ES-I3 (cell line): ENCODE measurements at regions not wholly inside any gene's neighbourhood (a gene's known extent, or its start where the extent isn't known, plus 50 kb on each side); places are given as distances from the start of the nearest gene placed in this dataset.
"Not testable (repeated sequence)": the region's sequence is repeated elsewhere in the genome, so short reads cannot be mapped to it uniquely, and the experiment has no call there.

ENCODE experiments used
- H3K36me3 ChIP-seq: 2 replicates; pipeline ENCODE4 v1.6.1; 2013; ENCODE audit warnings: mild to moderate bottlenecking, low read length, control low read depth, moderate library complexity; ENCODE audit not compliant: insufficient read depth
- H3K4me1 ChIP-seq: 2 replicates; pipeline ENCODE4 v1.6.1; 2013; ENCODE audit warnings: mild to moderate bottlenecking, control low read depth, low read length; ENCODE audit not compliant: insufficient read depth
- H3K9ac ChIP-seq: 2 replicates; pipeline ENCODE4 v1.6.1; 2013; ENCODE audit warnings: low read depth, mild to moderate bottlenecking, low read length, moderate library complexity
- H3K9me3 ChIP-seq: 2 replicates; pipeline ENCODE4 v1.6.1; 2013; ENCODE audit warnings: mild to moderate bottlenecking, low read length, moderate library complexity; ENCODE audit not compliant: control insufficient read depth, insufficient read depth

GRCh38 chr3:118781839-118782238, 252.8 kb downstream of the IGSF11 start:
- Histone ChIP-seq H3K4me1 (no peaks in the 10 kb centered on the region), H3K36me3 (no peaks in the 10 kb centered on the region), H3K9me3 (no peaks in the 10 kb centered on the region), H3K9ac (no peak overlapping the region)

- H3K9ac ChIP-seq, result no peak overlapping the region
- no peaks in the 10 kb centered on the region for H3K4me1 ChIP-seq
- no peaks in the 10 kb centered on the region for H3K9me3 ChIP-seq
- no peaks in the 10 kb centered on the region for H3K36me3 ChIP-seq
These were observed 251.9 kb downstream of the IGSF11 start for GRCh38 chr3:118782755-118783202.

- no peaks in the 10 kb centered on the region for H3K36me3 ChIP-seq
- no peaks in the 10 kb centered on the region for H3K4me1 ChIP-seq
- H3K9ac ChIP-seq, result no peak overlapping the region
- H3K9me3 ChIP-seq, result no peaks in the 10 kb centered on the region
These were observed 249.2 kb downstream of the IGSF11 start for GRCh38 chr3:118785415-118785814.

GRCh38 chr3:118791246-118791645, 243.4 kb downstream of the IGSF11 start:
- Histone ChIP-seq H3K4me1 (no peaks in the 10 kb centered on the region; the same call in 1 of the 2 replicates), H3K9me3 (no peaks in the 10 kb centered on the region), H3K9ac (no peak overlapping the region), H3K36me3 (no peaks in the 10 kb centered on the region)

GRCh38 chr3:118792191-118792590, 242.5 kb downstream of the IGSF11 start:
- Histone ChIP-seq H3K4me1 (no peaks in the 10 kb centered on the region; the same call in 1 of the 2 replicates), H3K36me3 (no peaks in the 10 kb centered on the region), H3K9me3 (no peaks in the 10 kb centered on the region), H3K9ac (no peak overlapping the region)

GRCh38 chr3:118793176-118793575, 241.5 kb downstream of the IGSF11 start:
- no peaks in the 10 kb centered on the region; the same call in 1 of the 2 replicates for H3K4me1 ChIP-seq
- no peak overlapping the region for H3K9ac ChIP-seq
- H3K9me3 ChIP-seq, result no peaks in the 10 kb centered on the region
- H3K36me3 ChIP-seq, result no peaks in the 10 kb centered on the region

GRCh38 chr3:118799303-118799702, 235.3 kb downstream of the IGSF11 start:
- H3K9ac ChIP-seq, result no peak overlapping the region
- H3K4me1 ChIP-seq, result no peaks in the 10 kb centered on the region
- no peaks in the 10 kb centered on the region for H3K36me3 ChIP-seq
- H3K9me3 ChIP-seq, result no peaks in the 10 kb centered on the region

GRCh38 chr3:118801899-118802298, 232.7 kb downstream of the IGSF11 start:
- Histone ChIP-seq H3K9me3 (no peaks in the 10 kb centered on the region), H3K9ac (no peak overlapping the region), H3K36me3 (no peaks in the 10 kb centered on the region), H3K4me1 (no peaks in the 10 kb centered on the region)

- Histone ChIP-seq H3K9me3 (no peaks in the 10 kb centered on the region), H3K9ac (no peak overlapping the region), H3K4me1 (no peaks in the 10 kb centered on the region), H3K36me3 (no peaks in the 10 kb centered on the region)
These were observed 232.1 kb downstream of the IGSF11 start for GRCh38 chr3:118802325-118803095.

GRCh38 chr3:118803096-118803476, 231.6 kb downstream of the IGSF11 start:
- Histone ChIP-seq H3K4me1 (no peaks in the 10 kb centered on the region), H3K9me3 (no peaks in the 10 kb centered on the region), H3K9ac (no peak overlapping the region), H3K36me3 (no peaks in the 10 kb centered on the region)

- H3K36me3 ChIP-seq, result no peaks in the 10 kb centered on the region
- no peak overlapping the region for H3K9ac ChIP-seq
- H3K9me3 ChIP-seq, result no peaks in the 10 kb centered on the region
- peaks cover 3% of the 10 kb centered on the region; the same call in 1 of the 2 replicates for H3K4me1 ChIP-seq
These were observed 229.6 kb downstream of the IGSF11 start for GRCh38 chr3:118805007-118805406.

- no peaks in the 10 kb centered on the region for H3K36me3 ChIP-seq
- H3K4me1 ChIP-seq, result peaks cover 3% of the 10 kb centered on the region; the same call in 1 of the 2 replicates
- no peak overlapping the region for H3K9ac ChIP-seq
- no peaks in the 10 kb centered on the region for H3K9me3 ChIP-seq
These were observed 228.2 kb downstream of the IGSF11 start for GRCh38 chr3:118806423-118806822.

GRCh38 chr3:118807349-118807748, 227.3 kb downstream of the IGSF11 start:
- H3K9ac ChIP-seq, H3K4me1 ChIP-seq, H3K36me3 ChIP-seq, H3K9me3 ChIP-seq: not testable (repeated sequence)

GRCh38 chr3:118808723-118809122, 225.9 kb downstream of the IGSF11 start:
- Histone ChIP-seq H3K9me3 (no peaks in the 10 kb centered on the region), H3K9ac (no peak overlapping the region), H3K36me3 (no peaks in the 10 kb centered on the region), H3K4me1 (peaks cover 3% of the 10 kb centered on the region; the same call in 1 of the 2 replicates)

GRCh38 chr3:118809696-118810498, 224.7 kb downstream of the IGSF11 start:
- Histone ChIP-seq H3K36me3 (no peaks in the 10 kb centered on the region), H3K9me3 (no peaks in the 10 kb centered on the region), H3K4me1 (peaks cover 3% of the 10 kb centered on the region; the same call in 1 of the 2 replicates), H3K9ac (no peak overlapping the region)
